Prostate gland (tissue), 2 donors: ENCODE measurements at regions not wholly inside any gene's neighbourhood (a gene's known extent, or its start where the extent isn't known, plus 50 kb on each side); places are given as distances from the start of the nearest gene placed in this dataset.

ENCODE experiments used
- DNase-seq: peaks from one replicate; pipeline ENCODE4 v3.0.0-alpha.2; 2019; ENCODE audit warnings: low spot score
- H3K27ac ChIP-seq, 2 donors: fragments of 200-600 bp; sonication (generic); 2 replicates each; pipeline ENCODE4 v1.5.1; 2017 to 2019
- H3K27me3 ChIP-seq: fragments of 200-600 bp; sonication (generic); replicated peaks from 2 replicates; pipeline ENCODE4 v1.5.1; 2019; ENCODE audit not compliant: insufficient read depth
- H3K36me3 ChIP-seq, 2 donors: fragments of 200-600 bp; sonication (generic); 1 replicate in 1 of 2; 2 replicates in 1 of 2; pipeline versions ENCODE4 v1.5.1 to v1.8.1; 2017 to 2019
- H3K4me1 ChIP-seq: fragments of 200-600 bp; sonication (generic); replicated peaks from 2 replicates; pipeline ENCODE4 v1.5.1; 2019
- H3K4me3 ChIP-seq, 2 donors: fragments of 200-600 bp; sonication (generic); 2 replicates each; pipeline ENCODE4 v1.5.1; 2017 to 2019
- H3K9me3 ChIP-seq: fragments of 200-600 bp; sonication (generic); 2 replicates; pipeline ENCODE4 v1.5.1; 2017
- POLR2A ChIP-seq: fragments of 450-650 bp; IDR thresholded peaks from one replicate; pipeline ENCODE4 v1.6.1; 2016; ENCODE audit warnings: antibody characterized with exemption, mild to moderate bottlenecking
- POLR2AphosphoS5 ChIP-seq: sonication (generic); formaldehyde crosslinking; IDR thresholded peaks from one replicate; pipeline ENCODE4 v1.6.1; 2017; ENCODE audit warnings: antibody characterized with exemption
- WGBS: methylation state at CpG from one replicate; pipeline ENCODE4 v1.1.5; 2018; 5-methylcytosine and 5-hydroxymethylcytosine counted together
- intact Hi-C: fragments of 100-400 bp; cut with DNase I; formaldehyde crosslinking; loops from one replicate; pipeline ENCODE4 v1.14.2; 2022
- TF ChIP-seq, protein P1 (sequence below), 4 experiments: fragments of 200-600 bp in 2 of 4; fragments of 450-650 bp in 2 of 4; sonication (generic) in 2 of 4; IDR thresholded peaks; 1 replicate in 3 of 4; 2 replicates in 1 of 4; pipeline ENCODE4 v1.5.1; 2016 to 2019; ENCODE audit warnings: antibody characterized with exemption in 4 of 4, mild to moderate bottlenecking in 2 of 4, moderate library complexity in 2 of 4

DNA sequence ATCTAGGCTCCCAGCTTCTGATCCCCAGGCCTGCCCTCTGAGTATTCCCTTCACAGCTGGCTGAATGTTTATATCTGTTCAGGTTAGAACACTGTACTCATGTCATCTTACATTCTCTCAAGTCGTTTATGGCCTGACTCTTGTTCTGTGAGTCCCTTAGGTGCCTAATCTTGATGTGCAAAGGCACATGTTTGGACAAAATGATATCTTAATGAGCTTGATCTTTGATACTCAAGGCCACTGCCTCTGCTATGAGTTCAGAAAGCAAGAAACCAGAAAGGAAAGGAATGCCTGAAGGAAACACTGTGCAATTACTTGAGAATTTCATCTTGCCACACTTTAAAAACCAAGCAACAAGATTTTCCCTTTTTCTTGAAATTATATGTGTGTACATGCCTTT, 391.8 kb upstream of the ZNF608 start:
- Histone ChIP-seq H3K9me3 (no peaks in the 10 kb centered on the region), H3K27ac (no peak overlapping the region), H3K4me3 (no peak overlapping the region), H3K4me1 (no peaks in the 10 kb centered on the region), H3K36me3 (no peaks in the 10 kb centered on the region), H3K27me3 (no peaks in the 10 kb centered on the region)
- 29% methylated on average over 1 of the region's 1 CpG for WGBS
- TF ChIP-seq POLR2A (no peak), POLR2AphosphoS5 (no peak)
- TF ChIP-seq, protein P1, sequence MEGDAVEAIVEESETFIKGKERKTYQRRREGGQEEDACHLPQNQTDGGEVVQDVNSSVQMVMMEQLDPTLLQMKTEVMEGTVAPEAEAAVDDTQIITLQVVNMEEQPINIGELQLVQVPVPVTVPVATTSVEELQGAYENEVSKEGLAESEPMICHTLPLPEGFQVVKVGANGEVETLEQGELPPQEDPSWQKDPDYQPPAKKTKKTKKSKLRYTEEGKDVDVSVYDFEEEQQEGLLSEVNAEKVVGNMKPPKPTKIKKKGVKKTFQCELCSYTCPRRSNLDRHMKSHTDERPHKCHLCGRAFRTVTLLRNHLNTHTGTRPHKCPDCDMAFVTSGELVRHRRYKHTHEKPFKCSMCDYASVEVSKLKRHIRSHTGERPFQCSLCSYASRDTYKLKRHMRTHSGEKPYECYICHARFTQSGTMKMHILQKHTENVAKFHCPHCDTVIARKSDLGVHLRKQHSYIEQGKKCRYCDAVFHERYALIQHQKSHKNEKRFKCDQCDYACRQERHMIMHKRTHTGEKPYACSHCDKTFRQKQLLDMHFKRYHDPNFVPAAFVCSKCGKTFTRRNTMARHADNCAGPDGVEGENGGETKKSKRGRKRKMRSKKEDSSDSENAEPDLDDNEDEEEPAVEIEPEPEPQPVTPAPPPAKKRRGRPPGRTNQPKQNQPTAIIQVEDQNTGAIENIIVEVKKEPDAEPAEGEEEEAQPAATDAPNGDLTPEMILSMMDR (IDR thresholded peaks at IDR 0.05) = no peak
- intact Hi-C loops = no loop called here
- DNase-seq = no peak

DNA sequence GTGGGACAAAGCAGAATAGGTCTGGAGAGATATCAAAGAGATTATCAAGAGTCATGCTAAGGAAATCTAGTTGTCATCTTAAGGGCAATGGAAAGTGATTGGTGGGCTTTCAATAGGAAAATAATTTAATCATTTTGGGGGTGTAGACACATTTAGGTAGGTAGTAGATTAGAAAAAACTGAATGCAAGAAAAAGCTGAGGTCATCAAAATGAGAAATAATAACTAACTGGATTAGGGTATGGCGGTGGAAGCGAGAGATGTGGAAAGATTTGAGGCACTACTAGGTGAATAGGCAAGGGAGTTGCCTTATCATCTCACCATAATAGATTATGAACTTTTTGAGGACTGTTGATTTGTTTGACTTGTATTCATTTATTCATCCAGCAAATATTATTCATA, 393.2 kb upstream of the ZNF608 start:
- TF ChIP-seq POLR2AphosphoS5 = no peak
- TF ChIP-seq POLR2A = no peak
- TF ChIP-seq, protein P1 (IDR thresholded peaks at IDR 0.05) = no peak
- Histone ChIP-seq H3K9me3 (no peaks in the 10 kb centered on the region), H3K27me3 (no peaks in the 10 kb centered on the region), H3K36me3 (no peaks in the 10 kb centered on the region), H3K4me1 (no peaks in the 10 kb centered on the region), H3K4me3 (no peak overlapping the region), H3K27ac (no peak overlapping the region)
- WGBS = 100% methylated on average over 2 of the region's 2 CpGs
- intact Hi-C loops = no loop called here
- no peak for DNase-seq

DNA sequence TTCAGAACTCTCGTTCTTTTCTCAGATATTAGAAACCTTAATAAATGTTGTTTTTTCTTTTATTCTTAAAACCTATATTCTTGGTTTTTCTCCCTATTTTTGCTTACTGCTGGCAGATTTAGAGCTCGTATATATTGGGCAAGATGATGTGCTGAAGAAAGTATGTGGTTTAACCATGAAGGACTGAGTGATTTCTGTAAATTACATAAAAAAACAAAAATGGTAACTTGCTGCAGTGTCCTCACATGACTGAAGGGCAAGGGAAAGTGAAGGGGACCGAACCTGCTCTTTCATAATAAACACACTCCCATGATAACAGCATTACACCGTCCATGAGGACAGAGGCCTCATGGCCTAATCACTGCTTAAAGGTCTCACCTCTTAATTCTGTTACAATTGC, 393.8 kb upstream of the ZNF608 start:
- TF ChIP-seq POLR2A (no peak), POLR2AphosphoS5 (no peak)
- TF ChIP-seq, protein P1 (IDR thresholded peaks at IDR 0.05) = no peak
- no peaks in the 10 kb centered on the region for H3K27me3 ChIP-seq
- no peak for DNase-seq
- H3K36me3 ChIP-seq = no peaks in the 10 kb centered on the region
- no peak overlapping the region for H3K27ac ChIP-seq
- WGBS = 93% methylated on average over 4 of the region's 4 CpGs
- H3K4me1 ChIP-seq = no peaks in the 10 kb centered on the region
- intact Hi-C loops = no loop called here
- H3K4me3 ChIP-seq = no peak overlapping the region
- no peaks in the 10 kb centered on the region for H3K9me3 ChIP-seq

DNA sequence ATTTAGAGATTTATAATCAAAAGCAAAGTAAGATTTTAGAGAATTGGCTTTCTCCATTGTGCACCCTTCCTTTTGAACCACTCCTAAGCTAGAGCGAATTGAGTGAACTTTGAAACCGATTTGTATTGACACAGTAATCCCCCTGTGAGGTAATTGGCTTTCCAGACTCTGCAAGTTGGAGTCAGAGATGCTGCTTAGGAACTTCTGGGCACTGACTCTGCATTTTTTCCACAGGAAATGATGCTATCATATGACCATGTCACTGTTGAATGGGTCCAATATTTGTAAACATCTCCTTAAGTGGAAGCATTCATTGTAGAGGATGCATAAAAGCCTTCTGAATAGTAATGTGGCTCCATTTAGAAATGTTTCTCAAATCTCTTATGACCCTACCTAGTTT, 394.4 kb upstream of the ZNF608 start:
- H3K27ac ChIP-seq = no peak overlapping the region
- WGBS = 78% methylated on average over 2 of the region's 2 CpGs
- DNase-seq = no peak
- TF ChIP-seq POLR2AphosphoS5 = no peak
- TF ChIP-seq, protein P1 (IDR thresholded peaks at IDR 0.05) = no peak
- no peak for TF ChIP-seq POLR2A
- H3K27me3 ChIP-seq = no peaks in the 10 kb centered on the region
- no peak overlapping the region for H3K4me3 ChIP-seq
- no peaks in the 10 kb centered on the region for H3K9me3 ChIP-seq
- intact Hi-C loops = no loop called here
- no peaks in the 10 kb centered on the region for H3K36me3 ChIP-seq
- H3K4me1 ChIP-seq = no peaks in the 10 kb centered on the region

DNA sequence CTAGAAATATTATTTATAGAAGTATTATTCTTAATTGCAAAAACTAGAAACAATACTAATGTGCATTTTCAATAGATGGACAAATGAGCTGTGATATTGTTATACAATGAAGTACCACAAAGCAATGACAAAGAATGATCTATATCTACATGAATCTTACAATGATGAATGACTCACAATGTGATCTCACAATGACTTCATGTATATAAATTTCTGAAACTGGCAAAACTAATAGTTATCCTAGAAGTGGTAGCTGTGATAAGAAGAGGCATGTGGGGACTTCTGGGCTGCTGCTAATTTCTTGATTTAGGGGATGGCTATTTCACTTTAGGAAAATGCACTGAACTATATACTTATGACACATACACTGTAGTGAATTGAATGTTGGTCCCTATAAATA, 396.0 kb upstream of the ZNF608 start:
- Histone ChIP-seq H3K27me3 (no peaks in the 10 kb centered on the region), H3K36me3 (no peaks in the 10 kb centered on the region), H3K27ac (no peak overlapping the region), H3K4me1 (no peaks in the 10 kb centered on the region), H3K9me3 (no peaks in the 10 kb centered on the region), H3K4me3 (no peak overlapping the region)
- intact Hi-C loops = no loop called here
- DNase-seq = no peak
- no peak for TF ChIP-seq POLR2AphosphoS5
- TF ChIP-seq POLR2A = no peak
- TF ChIP-seq, protein P1 (IDR thresholded peaks at IDR 0.05) = no peak
